Lung (tissue), 11 donors: ENCODE measurements at regions not wholly inside any gene's neighbourhood (a gene's known extent, or its start where the extent isn't known, plus 50 kb on each side); places are given as distances from the start of the nearest gene placed in this dataset.

Experiments
- ATAC-seq: fragments of 200-7000 bp; cut with Tn5 transposase; one replicate; pipeline ENCODE4 v1.9.1; 2020; ENCODE audit warnings: moderate number of reproducible peaks; ENCODE audit not compliant: insufficient read depth, low FRiP score
- DNase-seq, 3 donors: peaks; one replicate each; pipeline ENCODE4 v3.0.0-alpha.2; 2013 to 2017
- H3K27ac ChIP-seq, 2 donors: one replicate each; pipeline ENCODE4 v1.5.1; 2013; ENCODE audit warnings: mild to moderate bottlenecking in 2 of 2, moderate library complexity in 2 of 2, control low read depth in 1 of 2, inconsistent platforms in 1 of 2, low read depth in 1 of 2, low read length in 1 of 2
- H3K27me3 ChIP-seq, 3 donors: one replicate each; pipeline ENCODE4 v1.5.1; 2013; ENCODE audit warnings: low read length in 2 of 3; ENCODE audit not compliant: control insufficient read depth in 3 of 3, insufficient read depth in 3 of 3
- H3K36me3 ChIP-seq, 4 donors: one replicate each; pipeline ENCODE4 v1.5.1; 2013; ENCODE audit warnings: low read length in 4 of 4, mild to moderate bottlenecking in 1 of 4, moderate library complexity in 1 of 4; ENCODE audit not compliant: control insufficient read depth in 4 of 4, insufficient read depth in 4 of 4
- H3K4me1 ChIP-seq, 5 donors: one replicate each; pipeline ENCODE4 v1.5.1; 2013; ENCODE audit warnings: low read length in 5 of 5, mild to moderate bottlenecking in 2 of 5, moderate library complexity in 1 of 5; ENCODE audit not compliant: control insufficient read depth in 5 of 5, insufficient read depth in 5 of 5
- H3K4me3 ChIP-seq: one replicate; pipeline ENCODE4 v1.5.1; 2013; ENCODE audit warnings: mild to moderate bottlenecking, control low read depth, moderate library complexity
- H3K9ac ChIP-seq, 2 donors: one replicate each; pipeline ENCODE4 v1.5.1; 2013; ENCODE audit warnings: low read length in 2 of 2, control low read depth in 1 of 2; ENCODE audit not compliant: insufficient read depth in 1 of 2
- H3K9me3 ChIP-seq, 4 donors: one replicate each; pipeline ENCODE4 v1.5.1; 2013; ENCODE audit warnings: low read length in 3 of 4, mild to moderate bottlenecking in 1 of 4, moderate library complexity in 1 of 4; ENCODE audit not compliant: control insufficient read depth in 4 of 4, insufficient read depth in 3 of 4
- WGBS, 2 donors: extraction: QIAGEN DNeasy Blood & Tissue Kit; methylation state at CpG; one replicate each; pipeline ENCODE4 v1.1.7; 2013; 5-methylcytosine and 5-hydroxymethylcytosine counted together
- TF ChIP-seq, protein P1 (sequence below): IDR thresholded peaks from 2 replicates; pipeline ENCODE4 v1.5.1; 2012; ENCODE audit warnings: mild to moderate bottlenecking; ENCODE audit errors: control extremely low read depth, extremely low read depth
- donor health status: control.
- donor health status: control.
- donor health status: Bipolar disorder and iron deficiency.
- donor health status: healthy.
- donor health status: DM: yes; HTN: yes; CAD: no.

DNA sequence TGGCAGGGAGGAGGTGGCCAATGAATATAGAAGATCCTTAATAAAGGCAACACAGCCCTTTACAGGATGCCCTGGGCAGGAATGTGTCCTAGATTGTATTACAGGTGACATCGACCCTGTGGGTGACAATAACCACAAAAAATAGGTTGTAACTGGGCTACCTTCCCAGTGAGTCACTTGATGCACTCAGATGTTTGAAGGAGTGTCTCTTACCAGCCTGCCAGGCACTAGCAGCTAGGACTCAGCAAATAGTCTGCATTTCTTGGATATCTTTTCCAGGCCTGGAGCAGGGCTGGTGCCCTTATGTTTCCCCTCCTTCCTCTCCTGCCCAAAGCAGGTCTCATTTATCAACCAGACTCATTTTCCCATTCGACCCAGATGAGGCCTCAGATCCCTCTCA is 50.9 kb upstream of the TMEM164 start:
- DNase-seq (no peak), ATAC-seq (no peak)
- H3K27me3 ChIP-seq: peaks cover 0 to 11% (median 9%) of the 10 kb centered on the region in 3 donors
- H3K36me3 ChIP-seq: no peaks in the 10 kb centered on the region
- TF ChIP-seq, protein P1, sequence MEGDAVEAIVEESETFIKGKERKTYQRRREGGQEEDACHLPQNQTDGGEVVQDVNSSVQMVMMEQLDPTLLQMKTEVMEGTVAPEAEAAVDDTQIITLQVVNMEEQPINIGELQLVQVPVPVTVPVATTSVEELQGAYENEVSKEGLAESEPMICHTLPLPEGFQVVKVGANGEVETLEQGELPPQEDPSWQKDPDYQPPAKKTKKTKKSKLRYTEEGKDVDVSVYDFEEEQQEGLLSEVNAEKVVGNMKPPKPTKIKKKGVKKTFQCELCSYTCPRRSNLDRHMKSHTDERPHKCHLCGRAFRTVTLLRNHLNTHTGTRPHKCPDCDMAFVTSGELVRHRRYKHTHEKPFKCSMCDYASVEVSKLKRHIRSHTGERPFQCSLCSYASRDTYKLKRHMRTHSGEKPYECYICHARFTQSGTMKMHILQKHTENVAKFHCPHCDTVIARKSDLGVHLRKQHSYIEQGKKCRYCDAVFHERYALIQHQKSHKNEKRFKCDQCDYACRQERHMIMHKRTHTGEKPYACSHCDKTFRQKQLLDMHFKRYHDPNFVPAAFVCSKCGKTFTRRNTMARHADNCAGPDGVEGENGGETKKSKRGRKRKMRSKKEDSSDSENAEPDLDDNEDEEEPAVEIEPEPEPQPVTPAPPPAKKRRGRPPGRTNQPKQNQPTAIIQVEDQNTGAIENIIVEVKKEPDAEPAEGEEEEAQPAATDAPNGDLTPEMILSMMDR: no peak
- no peak overlapping the region for H3K4me3 ChIP-seq
- H3K4me1 ChIP-seq: peaks cover 0 to 10% (median 0%) of the 10 kb centered on the region in 5 donors
- peaks cover 0 to 3% (median 0%) of the 10 kb centered on the region in 4 donors for H3K9me3 ChIP-seq
- WGBS, 2 donors: 47 to 66% methylated on average over 2 of the region's 2 CpGs
- H3K27ac ChIP-seq: peak overlapping the region in 1 of 2 donors; percentile 65
- no peak overlapping the region for H3K9ac ChIP-seq

DNA sequence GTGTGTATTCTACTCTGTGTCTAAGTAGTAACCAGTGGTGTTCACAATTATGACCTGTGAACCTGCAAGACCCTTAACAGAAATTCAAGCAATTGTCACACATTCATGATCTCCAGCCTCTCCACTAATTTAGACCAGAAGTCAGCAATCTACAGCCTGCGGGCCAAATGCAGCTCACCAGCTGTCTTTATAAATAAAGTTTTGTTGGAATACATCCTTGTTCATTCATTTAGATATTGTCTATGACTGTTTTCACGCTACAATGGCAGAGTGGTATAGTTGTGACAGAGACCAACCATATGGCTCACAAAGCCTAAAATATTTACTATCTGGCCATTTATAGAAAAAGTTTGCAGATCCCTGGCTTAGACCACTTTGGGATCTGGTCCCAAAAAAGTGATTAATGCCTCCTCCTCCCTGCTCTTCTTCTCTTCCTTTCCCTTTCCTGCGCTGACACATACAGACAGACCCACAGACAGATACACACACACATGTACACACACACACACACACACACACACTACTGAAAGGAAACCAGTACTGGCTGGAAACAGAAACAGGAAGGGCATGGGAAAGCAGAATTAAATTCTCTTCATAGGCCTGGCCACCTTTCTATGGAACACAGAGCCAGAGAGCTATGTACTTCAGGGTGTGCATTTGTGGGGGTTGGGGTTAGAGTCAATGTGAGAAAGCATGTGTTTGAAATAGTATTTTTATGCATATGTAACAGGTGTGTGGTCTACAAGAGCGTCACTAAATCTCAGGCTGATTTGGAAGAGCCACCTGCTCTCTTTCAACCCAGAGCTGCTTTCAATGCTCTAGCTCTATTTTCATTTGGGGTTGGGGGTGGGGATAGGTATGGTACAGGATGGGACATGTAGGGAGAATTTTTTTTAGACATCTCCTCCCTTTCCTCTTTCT is 49.7 kb upstream of the TMEM164 start:
- no peak overlapping the region for H3K9ac ChIP-seq
- 67 to 70% methylated on average over 3 to 4 of the region's 4 CpGs for WGBS, 2 donors
- no peak overlapping the region for H3K4me3 ChIP-seq
- H3K27me3 ChIP-seq: peaks cover 0 to 11% (median 9%) of the 10 kb centered on the region in 3 donors
- no peaks in the 10 kb centered on the region for H3K36me3 ChIP-seq
- peaks cover 0 to 1% (median 0%) of the 10 kb centered on the region in 4 donors for H3K9me3 ChIP-seq
- H3K4me1 ChIP-seq: peaks cover 0 to 10% (median 0%) of the 10 kb centered on the region in 5 donors
- no peak for ATAC-seq
- TF ChIP-seq, protein P1: no peak
- H3K27ac ChIP-seq: peak overlapping the region in 1 of 2 donors; percentile 16
- peak in 2 of 3 donors; percentile 1 to 8 for DNase-seq
